MM.1S (cell line): ENCODE measurements at regions not wholly inside any gene's neighbourhood (a gene's known extent, or its start where the extent isn't known, plus 50 kb on each side); places are given as distances from the start of the nearest gene placed in this dataset.

Experiments used
- DNase-seq: peaks from one replicate; pipeline ENCODE4 v3.0.0-alpha.2; 2015
- H2AFZ ChIP-seq: fragments of 300-600 bp; sonication (generic); 2 replicates; pipeline ENCODE4 v1.6.0; 2016; ENCODE audit warnings: antibody characterized with exemption, low read length
- H3F3A ChIP-seq: fragments of 300-600 bp; sonication (generic); 2 replicates; pipeline ENCODE4 v1.6.1; 2016; ENCODE audit warnings: mild to moderate bottlenecking, antibody characterized with exemption, low read length, moderate library complexity, mixed read lengths; ENCODE audit not compliant: insufficient read depth
- H3K27ac ChIP-seq: fragments of 300-600 bp; sonication (generic); 2 replicates; pipeline ENCODE4 v1.5.1; 2016; ENCODE audit warnings: mild to moderate bottlenecking, low read length
- H3K27me3 ChIP-seq: fragments of 300-600 bp; sonication (generic); replicated peaks from 2 replicates; pipeline ENCODE4 v1.6.0; 2016; ENCODE audit warnings: low read length; ENCODE audit not compliant: insufficient read depth
- H3K36me3 ChIP-seq: fragments of 300-600 bp; sonication (generic); replicated peaks from 2 replicates; pipeline ENCODE4 v1.6.1; 2016; ENCODE audit warnings: mild to moderate bottlenecking, low read length, mixed read lengths; ENCODE audit not compliant: insufficient read depth
- H3K4me1 ChIP-seq: fragments of 300-600 bp; sonication (generic); 2 replicates; pipeline ENCODE4 v1.6.1; 2016; ENCODE audit warnings: low read length, mixed read lengths
- H3K4me2 ChIP-seq: fragments of 300-600 bp; sonication (generic); 2 replicates; pipeline ENCODE4 v1.6.0; 2016; ENCODE audit warnings: low read depth, low read length
- H3K4me3 ChIP-seq: fragments of 300-600 bp; sonication (generic); 2 replicates; pipeline ENCODE4 v1.5.1; 2016; ENCODE audit warnings: low read length, mixed read lengths
- H3K79me2 ChIP-seq: fragments of 300-600 bp; sonication (generic); 2 replicates; pipeline ENCODE4 v1.6.1; 2016; ENCODE audit warnings: mixed run types, low read length, mixed read lengths
- H3K9ac ChIP-seq: fragments of 300-600 bp; sonication (generic); 2 replicates; pipeline ENCODE4 v1.6.1; 2016; ENCODE audit warnings: low read length, mixed read lengths
- H3K9me2 ChIP-seq: fragments of 300-600 bp; sonication (generic); replicated peaks from 2 replicates; pipeline ENCODE4 v1.6.1; 2016; ENCODE audit warnings: mild to moderate bottlenecking, low read length, mixed read lengths; ENCODE audit not compliant: insufficient read depth
- H3K9me3 ChIP-seq: fragments of 300-600 bp; sonication (generic); replicated peaks from 2 replicates; pipeline ENCODE4 v1.6.1; 2016; ENCODE audit warnings: mild to moderate bottlenecking, low read length, mixed read lengths; ENCODE audit not compliant: insufficient read depth
- H4K20me1 ChIP-seq: fragments of 300-600 bp; sonication (generic); 2 replicates; pipeline ENCODE4 v1.6.1; 2016; ENCODE audit warnings: mild to moderate bottlenecking, low read length, moderate library complexity, mixed read lengths; ENCODE audit not compliant: insufficient read depth
- CTCF ChIP-seq: fragments of 300-600 bp; sonication (generic); IDR thresholded peaks from 2 replicates; pipeline ENCODE4 v1.5.1; 2016; ENCODE audit warnings: antibody characterized with exemption, low read length, mixed read lengths
- EZH2 ChIP-seq: fragments of 300-600 bp; sonication (generic); optimal IDR thresholded peaks from 2 replicates; pipeline ENCODE3; 2017; ENCODE audit warnings: low read depth, mild to moderate bottlenecking, antibody characterized with exemption, low read length, mixed read lengths
- EZH2phosphoT487 ChIP-seq: fragments of 300-600 bp; sonication (generic); IDR thresholded peaks from 2 replicates; pipeline ENCODE4 v1.6.1; 2018; ENCODE audit warnings: antibody characterized with exemption, low read length

DNA sequence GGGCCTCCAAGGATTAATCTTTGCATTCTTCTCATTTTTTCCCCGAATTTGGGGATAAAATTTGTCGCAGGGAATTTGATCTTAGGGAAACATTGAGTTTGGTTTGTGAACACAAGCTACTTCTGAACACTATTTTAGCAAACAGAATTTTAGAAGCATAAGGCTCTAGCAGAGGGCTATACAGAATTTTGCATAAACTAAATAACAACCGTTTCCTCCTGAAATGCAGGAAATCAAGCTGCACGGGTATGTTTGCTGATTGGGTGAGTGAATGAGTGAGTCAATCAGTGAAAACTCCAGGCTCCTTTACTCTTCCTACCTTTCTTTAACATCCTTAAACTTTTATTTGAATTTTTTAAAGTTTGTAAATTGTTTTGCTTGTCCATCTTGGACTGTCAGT lies 81.3 kb upstream of the GNAO1 start:
- Histone ChIP-seq H3K79me2 (no peaks in the 10 kb centered on the region), H4K20me1 (no peaks in the 10 kb centered on the region), H3K9me2 (no peaks in the 10 kb centered on the region), H3K27ac (no peak overlapping the region), H3K4me3 (no peak overlapping the region), H3K9me3 (no peaks in the 10 kb centered on the region), H3K9ac (no peak overlapping the region), H3K27me3 (no peaks in the 10 kb centered on the region), H3F3A (no peaks in the 10 kb centered on the region), H3K4me1 (no peaks in the 10 kb centered on the region), H3K4me2 (no peak overlapping the region), H3K36me3 (no peaks in the 10 kb centered on the region), H2AFZ (no peak overlapping the region)
- no peak for DNase-seq
- TF ChIP-seq EZH2 (no peak), EZH2phosphoT487 (no peak), CTCF (no peak)

- no peak overlapping the region for H3K4me2 ChIP-seq
- no peaks in the 10 kb centered on the region for H3K4me1 ChIP-seq
- H3K36me3 ChIP-seq = no peaks in the 10 kb centered on the region
- no peaks in the 10 kb centered on the region for H3K9me3 ChIP-seq
- no peaks in the 10 kb centered on the region for H3K79me2 ChIP-seq
- no peak overlapping the region for H3K9ac ChIP-seq
- TF ChIP-seq EZH2 (no peak), CTCF (no peak), EZH2phosphoT487 (no peak)
- no peak overlapping the region for H3K27ac ChIP-seq
- H3F3A ChIP-seq = no peaks in the 10 kb centered on the region
- DNase-seq = no peak
- H2AFZ ChIP-seq = no peak overlapping the region
- no peak overlapping the region for H3K4me3 ChIP-seq
- no peaks in the 10 kb centered on the region for H3K27me3 ChIP-seq
- no peaks in the 10 kb centered on the region for H3K9me2 ChIP-seq
- no peaks in the 10 kb centered on the region for H4K20me1 ChIP-seq
Observed at GRCh38 chr16:56109205-56109604, 82.1 kb upstream of the GNAO1 start.

DNA sequence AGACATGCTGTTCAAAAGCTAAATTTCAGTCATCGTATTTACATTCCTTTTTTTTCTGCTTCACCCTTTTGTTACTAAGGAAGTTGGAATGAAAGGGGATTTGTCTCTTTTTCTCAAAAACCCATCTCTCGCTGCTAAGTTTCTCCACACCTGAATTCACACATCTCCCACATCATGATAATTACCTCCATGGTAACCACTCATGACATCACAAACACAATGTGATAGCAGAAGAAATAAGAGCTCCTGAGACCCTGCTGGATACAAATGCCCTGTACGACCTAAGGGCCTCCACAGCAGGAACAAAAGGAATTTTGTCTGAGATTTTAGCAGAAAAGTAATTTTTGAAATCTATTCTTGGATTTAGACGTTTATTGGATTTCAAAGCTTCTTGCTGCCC lies 82.6 kb upstream of the GNAO1 start:
- Histone ChIP-seq H3K9ac (no peak overlapping the region), H3K27ac (no peak overlapping the region), H3K4me1 (no peaks in the 10 kb centered on the region), H3K27me3 (no peaks in the 10 kb centered on the region), H3K4me2 (no peak overlapping the region), H3F3A (no peaks in the 10 kb centered on the region), H3K36me3 (no peaks in the 10 kb centered on the region), H4K20me1 (no peaks in the 10 kb centered on the region), H3K4me3 (no peak overlapping the region), H3K79me2 (no peaks in the 10 kb centered on the region), H2AFZ (no peak overlapping the region), H3K9me3 (no peaks in the 10 kb centered on the region), H3K9me2 (no peaks in the 10 kb centered on the region)
- TF ChIP-seq EZH2 (no peak), EZH2phosphoT487 (no peak), CTCF (no peak)
- DNase-seq = no peak
